ENCODE measurements at regions not wholly inside any gene's neighbourhood (a gene's known extent, or its start where the extent isn't known, plus 50 kb on each side); places are given as distances from the start of the nearest gene placed in this dataset.
"Not testable (repeated sequence)": the region's sequence is repeated elsewhere in the genome, so short reads cannot be mapped to it uniquely, and the experiment has no call there.

DNA sequence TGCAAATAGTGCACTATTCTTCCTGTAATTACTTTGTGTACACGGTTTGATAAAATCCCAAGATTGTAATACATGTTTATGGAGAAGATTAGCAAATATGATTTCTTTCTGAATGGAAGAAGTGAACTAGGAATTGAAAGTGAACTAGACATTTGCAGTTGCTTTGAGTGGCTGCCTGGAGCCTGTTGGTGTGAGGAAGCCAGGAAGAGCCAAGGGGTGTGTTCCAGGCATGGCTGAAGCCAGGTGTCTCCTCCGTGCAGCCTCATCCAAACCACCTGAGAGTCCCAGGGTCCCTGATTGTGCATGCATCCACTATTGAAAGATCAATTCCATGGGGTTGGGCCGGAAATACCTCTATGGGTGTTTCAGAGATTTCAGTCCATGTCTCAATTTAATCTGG lies 253.1 kb upstream of the SHH start:
- DNase-seq (ENCODE audit: low read depth) = no peak

DNA sequence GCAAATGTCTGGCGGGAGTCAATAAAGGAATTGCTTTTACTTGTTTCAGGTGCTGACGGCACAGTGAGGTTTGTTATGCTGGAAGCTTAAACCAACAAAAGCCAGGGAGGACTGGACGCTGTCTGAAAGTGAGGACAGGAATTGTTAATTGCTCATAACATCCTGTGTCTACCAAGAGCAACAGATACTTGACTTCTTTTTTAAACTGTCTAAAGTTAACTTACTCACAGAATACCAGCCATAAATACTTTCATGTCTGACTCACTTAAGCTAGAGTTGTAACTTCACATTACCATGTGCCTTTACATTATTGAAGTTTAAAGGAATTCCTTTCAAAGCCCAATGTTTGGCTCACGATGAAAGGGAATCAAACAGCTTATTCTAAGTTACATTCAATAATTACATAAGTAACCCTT lies 252.7 kb upstream of the SHH start:
- DNase-seq (ENCODE audit: low read depth) = no peak

DNA sequence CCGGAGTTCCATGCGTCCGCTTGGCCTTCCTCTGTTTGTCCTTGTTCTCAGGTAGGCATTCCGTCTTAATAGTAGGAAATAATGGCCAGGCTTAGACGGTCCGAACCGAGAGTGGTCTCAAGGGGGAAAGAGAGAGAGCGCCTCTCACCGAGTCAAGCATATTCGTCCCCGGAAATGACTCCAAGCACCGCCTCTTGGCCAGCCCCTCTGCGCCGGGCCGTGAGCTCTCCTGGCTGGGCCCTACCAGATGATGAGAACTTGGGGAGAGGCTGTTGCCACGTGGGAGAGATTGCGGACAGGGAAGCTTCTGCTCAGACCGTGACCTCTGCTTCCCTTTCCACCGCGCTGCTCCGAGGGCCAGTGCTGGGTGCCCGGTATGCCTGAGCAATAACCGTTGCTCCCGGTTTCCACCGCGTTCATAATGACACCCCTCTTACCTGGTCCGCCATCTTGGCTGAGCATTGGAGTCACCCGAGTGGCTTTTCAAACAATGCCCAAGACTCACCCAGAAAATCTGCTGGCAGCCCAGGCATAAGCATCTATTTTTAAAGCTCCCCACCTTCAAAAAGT lies 251.1 kb upstream of the SHH start:
- DNase-seq (ENCODE audit: low read depth) = no peak

DNA sequence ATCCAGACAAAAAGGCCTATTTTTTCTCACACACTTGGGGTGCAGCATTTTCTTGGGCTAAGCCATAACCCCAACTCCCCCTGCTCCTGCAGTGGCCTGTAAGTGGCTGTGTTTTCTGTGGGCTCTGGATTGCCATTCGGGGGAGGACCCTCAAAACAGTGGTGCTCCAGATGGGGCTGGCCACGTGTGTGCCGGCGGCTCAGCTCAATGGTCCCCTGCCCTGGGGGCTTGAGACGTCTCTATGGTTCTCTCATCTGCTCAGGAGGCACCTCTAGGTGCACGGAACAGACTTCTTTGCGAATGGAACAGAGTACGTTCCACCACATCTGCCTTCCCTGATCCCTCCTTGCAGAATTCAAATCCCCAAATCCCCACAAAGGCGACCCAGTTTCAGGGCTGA lies 250.0 kb upstream of the SHH start:
- DNase-seq (ENCODE audit: low read depth) = no peak

DNA sequence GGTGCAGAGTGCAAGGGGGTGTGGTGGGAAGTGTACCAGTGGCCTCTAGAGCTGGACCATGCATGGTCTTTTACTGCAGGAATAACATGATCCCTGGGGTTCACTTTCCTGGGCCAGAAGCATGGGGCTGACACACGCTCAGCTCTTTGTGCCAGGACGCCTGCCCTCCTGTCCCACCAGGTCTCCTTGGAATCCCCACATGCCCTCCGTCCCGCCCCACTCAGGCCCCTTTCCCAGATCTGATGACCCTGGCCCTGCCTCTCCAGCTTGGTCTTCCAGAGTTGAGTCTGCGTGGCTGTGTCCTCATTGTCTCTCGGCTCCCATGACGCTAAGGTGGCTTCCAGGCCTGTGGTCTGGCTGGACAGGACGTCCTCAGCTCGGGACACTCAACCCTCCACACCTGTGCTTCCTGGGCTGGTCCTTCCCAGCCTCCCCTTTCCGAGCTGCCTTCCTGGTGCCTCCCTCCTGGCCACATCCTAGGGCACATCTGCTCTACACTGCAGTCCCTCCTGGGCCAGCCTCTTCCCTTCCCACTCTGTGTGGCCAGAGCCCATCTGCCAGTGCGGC lies 249.5 kb upstream of the SHH start:
- DNase-seq (ENCODE audit: low read depth) = no peak

DNA sequence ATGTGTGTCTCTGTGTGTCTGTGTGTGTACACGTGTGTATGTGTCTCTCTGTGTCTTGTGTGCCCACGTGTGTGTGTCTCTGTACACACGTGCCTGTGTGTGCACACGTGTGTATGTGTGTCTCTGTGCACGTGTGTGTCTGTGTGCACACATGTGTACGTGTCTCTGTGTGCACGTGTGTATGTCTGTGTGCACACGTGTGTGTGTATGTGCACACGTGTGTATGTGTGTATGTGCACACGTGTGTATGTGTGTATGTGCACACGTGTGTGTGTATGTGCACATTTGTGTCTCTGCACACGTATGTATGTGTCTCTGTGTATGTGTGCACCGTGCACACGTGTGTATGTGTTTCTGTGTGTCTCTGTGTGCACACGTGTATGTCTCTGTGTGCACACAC lies 248.7 kb upstream of the SHH start:
- no peak for DNase-seq (ENCODE audit: low read depth)

DNA sequence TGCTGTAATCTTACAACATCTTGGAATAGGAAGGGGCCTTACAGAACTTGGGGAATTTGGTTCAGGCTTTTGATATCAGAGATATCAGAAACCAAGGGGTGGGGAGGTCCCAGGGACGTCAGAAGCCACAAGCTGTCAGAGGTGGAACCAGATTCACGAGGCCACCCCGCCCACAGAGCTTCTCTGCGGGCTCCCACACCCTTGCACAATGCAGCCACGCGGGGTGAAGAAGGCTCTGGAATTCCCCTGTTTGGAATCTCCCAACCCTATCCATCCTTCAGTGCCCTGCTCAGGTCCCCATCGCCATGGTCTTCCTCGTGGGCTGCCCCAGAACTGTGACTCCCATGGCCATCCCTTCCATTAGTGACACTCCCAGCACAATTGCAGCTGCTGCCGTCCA lies 247.1 kb upstream of the SHH start:
- DNase-seq (ENCODE audit: low read depth) = no peak

DNA sequence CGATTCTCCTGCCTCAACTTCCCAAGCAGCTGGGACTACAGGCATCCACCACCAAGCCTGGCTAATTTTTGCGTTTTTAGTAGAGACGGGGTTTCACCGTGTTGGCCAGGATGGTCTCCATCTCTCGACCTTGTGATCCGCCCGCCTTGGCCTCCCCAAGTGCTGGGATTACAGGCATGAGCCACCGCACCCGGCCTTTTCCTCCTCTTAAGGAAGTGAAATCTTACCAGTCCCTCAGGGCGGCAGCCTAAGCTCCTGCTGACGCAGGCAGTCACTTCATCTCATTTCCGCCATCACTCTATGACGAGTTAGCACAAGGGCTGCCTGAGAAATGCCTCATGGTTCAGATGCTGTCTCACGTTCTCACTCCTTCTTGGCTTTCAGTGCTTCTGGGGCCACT lies 246.0 kb upstream of the SHH start:
- DNase-seq (ENCODE audit: low read depth) = no peak

DNA sequence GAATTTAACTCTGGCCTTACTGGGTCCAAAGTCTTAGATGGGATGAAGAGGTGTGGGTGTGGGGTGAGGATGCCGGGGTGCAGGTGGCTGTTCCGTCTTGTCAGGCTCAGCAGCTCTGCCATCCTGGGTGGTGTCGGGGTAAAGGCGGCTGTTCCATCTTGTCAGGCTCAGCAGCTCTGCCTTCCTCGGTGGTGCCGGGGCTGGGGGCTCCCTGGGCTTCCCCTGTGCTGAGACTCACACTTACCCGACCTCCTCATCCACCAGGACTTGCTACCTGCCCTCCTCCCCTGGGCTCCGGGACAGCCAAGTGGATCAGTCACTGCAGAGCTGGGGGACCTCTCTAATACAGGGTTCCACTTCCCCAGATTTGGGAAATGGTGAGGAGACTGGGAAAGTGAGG lies 244.3 kb upstream of the SHH start:
- DNase-seq (ENCODE audit: low read depth) = no peak

DNA sequence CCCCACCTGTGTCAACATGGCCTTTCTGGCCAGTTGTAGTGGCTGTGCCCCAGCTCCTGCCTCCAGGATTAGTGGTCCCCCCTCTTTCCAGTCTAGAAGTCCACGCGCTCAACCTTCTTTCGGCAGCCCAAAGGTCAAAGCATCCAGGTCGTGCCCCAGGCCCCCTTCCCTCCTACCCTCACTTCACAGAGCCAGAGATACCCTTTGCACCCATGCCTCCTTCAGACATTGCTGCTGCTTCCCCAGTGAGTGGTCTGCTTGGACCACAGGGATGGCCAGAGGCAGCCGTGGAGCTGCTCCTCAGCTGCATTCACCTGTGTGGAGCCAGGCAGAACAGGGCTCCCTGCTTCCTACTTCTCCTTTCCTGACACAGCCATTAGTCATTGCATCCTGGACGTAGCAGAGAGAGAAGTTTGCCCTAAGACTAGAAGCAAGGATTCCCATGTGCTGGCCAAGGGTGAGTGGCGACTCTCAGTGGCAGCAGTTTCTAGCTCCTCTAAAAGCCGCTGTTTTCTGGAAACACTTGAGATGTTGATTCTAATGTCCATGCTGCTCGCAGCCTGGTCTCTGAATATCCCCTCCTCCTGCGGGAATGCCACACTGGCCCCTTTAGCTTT lies 243.1 kb upstream of the SHH start:
- no peak for DNase-seq (ENCODE audit: low read depth)

DNA sequence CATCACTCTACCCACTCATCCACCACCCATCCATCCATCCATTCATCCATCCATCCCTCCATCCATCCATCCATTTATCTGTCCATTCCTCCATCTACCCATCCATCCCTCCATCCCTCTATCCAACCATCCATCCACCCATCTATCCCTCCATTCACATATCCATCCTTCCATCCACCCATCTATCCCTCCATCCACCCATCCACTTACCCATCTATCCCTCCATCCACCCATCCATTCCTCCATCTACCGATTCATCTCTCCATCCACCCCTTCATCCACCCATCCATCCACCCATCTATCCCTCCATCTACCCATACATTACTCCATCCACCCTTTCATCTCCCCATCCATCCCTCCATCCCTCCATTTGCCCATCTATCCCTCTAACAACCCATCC lies 239.6 kb upstream of the SHH start:
- no peak for DNase-seq (ENCODE audit: low read depth)

DNA sequence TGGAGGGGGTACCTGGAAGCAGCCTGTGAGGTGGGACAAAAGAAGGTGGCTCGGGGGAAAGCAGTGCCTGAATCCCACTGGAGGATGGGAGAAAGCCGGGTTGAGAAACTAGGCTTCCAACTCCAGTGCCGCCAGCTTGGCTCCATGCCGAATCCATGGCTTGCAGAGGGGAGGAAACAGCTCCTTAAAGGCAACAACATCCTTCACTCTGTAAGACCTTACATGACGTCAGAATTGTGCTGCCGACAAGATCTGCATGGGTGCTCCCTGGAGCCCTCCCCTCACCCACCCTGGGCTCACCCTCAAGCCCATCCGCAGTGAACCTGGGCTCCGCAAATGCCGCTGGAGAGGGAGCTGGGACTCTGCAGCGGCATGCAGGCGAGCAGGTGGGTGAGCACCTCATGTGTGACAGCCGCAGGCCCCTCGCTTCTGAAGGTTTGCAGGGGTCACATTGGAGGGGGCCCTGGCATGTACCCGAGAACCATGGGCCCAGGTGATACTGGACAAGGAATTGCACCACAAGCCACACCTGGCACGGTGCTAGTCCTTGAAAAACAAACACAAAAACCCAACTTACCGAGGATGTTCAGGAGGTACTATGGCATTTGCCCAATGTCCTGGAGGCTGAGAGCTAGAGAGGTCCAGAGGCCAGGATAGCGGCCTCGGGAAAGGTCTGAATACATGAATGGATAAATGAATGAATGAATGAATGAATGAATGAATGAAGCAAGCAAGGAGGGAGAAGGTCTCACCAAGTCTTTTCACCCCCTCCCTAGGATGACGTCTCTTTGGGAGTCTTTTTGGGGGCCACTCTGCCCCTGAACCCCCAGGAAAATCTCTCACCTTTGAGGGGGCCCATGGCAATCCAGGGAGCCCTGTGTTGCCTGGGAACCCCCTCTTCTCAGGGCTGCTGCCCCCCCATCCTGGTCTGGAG lies 238.6 kb upstream of the SHH start:
- DNase-seq (ENCODE audit: low read depth) = no peak

DNA sequence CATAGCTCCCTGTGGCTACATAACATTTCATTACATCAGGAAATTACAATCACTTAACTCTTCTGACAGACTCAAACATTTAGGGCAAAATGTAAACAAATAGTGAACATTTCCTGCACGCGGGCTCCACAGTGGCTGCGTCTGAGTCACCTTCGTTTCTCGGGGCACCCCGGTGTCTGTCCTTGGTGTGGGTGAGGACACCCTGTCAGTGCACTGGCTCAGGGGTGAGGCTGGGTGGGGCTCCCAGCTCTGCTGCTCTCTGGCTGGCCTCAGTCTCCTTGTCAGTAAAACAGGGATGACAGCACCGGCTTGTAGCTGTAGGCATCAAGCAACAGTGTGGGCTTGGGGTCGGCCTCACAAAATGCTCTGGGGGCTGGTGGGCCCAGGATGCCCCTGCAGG lies 237.1 kb upstream of the SHH start:
- no peak for DNase-seq (ENCODE audit: low read depth)

DNA sequence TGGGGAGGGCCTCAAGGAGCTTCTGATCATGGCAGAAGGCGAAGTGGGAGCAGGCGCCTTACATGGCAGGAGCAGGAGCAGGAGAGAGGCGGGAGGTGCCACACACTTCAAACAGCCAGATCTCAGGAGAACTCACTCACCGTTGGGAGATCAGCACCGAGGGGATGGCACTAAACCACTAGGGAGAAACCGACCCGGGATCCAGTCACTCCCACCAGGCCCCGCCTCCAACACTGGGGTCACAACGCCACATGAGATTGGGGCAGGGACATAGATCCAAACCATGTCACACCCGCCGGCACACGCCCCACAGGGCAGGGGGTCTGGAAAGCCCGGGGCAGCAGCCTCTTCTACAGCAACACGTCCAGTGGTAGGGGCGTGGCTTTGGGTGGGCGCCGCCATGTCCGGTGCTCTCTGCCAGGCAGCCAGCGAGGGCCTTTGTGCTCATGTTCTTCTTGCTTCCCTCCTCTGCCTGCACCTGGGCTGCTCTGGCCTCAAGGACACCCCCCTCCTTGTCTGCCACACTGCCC lies 233.8 kb upstream of the SHH start:
- no peak for DNase-seq (ENCODE audit: low read depth)

DNA sequence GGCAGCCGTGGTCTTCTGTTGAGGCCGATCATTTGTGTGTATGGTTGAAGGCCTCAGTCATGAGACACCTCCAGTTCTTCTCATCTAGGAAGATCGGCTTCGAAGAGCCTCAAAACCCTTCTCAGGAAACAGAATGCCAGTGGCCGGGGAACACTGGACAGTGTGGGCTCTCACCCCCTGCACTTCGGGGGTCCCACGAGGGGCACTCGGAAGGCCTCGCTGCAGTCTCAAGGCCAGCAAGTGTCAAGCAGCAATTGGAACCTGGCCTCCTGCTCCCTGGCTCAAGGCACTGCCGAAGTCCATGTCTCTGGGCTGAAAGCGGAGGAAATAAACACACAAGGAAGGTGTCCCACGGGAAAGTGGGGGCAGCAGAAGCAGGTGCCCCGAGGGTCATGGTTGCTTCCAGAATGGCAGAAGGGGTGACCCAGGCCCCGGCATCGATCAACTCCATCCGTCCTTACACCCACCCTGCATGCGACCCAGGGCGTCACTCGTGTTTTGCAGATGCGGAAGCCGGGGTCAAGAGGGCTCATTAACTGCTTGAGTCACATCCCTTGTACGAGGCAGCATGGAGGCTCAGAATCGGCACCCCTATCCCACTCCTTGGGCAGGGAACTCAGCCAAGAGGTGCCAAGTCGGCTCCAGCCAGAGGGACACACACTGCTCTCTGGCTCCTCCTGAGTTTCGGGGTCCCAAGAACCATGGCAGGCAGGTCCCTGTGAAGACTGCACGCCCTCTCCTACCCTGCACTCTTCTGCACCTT lies 231.3 kb upstream of the SHH start:
- DNase-seq (ENCODE audit: low read depth) = no peak

DNA sequence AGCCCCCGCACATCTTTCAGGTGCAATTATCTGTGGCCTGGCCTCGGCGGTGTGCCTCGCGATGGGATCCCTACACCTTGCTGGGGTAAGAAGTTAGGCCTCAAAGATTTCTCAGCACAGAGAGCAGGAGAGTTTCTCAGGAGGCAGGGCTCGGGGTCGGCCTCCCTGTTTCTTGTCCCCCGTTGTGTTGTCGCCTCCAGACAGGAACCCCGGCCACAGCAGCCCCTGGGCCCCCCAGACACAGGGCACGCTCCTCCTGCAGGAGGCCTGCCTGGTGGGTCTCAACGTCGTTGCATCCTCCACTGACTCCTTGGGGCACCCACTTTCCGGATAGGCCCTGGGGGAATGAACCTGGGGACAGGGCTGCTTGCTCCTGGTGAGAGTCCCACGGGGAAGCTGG lies 229.1 kb upstream of the SHH start:
- DNase-seq (ENCODE audit: low read depth) = no peak

DNA sequence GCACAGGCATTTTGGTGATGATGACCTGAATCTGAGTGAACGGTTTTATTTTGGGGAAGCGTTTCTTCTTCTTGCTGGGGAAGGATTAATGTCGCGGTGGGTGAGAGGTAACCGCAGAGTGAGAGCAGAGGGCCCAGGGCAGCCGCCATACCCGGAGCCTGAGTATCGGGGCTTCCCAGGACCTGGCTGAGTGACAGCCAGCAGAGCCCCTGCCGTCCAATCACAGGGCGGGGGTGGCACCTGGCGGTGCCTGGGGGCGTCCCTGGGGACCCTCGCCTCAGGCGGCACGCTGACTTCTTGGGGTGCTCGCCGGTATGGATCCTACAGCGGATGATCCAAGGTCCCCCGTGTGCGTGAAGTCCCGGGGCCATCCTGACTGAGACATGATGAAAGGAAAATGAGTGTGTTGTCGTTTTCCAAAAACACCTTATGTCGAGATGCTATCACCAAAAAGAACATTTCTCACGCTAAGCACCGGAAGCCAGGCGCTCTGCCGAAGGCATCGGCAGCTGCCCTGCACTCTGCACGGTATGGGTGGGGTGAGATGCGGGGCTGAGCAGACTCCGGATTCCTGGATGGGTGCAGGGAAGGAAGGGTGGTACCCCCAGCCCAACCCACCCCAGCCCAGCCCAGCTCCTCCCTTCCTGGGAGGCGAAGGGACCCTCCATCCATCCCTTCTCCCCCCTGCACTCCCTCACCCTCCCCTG lies 227.9 kb upstream of the SHH start:
- DNase-seq (ENCODE audit: low read depth) = no peak

DNA sequence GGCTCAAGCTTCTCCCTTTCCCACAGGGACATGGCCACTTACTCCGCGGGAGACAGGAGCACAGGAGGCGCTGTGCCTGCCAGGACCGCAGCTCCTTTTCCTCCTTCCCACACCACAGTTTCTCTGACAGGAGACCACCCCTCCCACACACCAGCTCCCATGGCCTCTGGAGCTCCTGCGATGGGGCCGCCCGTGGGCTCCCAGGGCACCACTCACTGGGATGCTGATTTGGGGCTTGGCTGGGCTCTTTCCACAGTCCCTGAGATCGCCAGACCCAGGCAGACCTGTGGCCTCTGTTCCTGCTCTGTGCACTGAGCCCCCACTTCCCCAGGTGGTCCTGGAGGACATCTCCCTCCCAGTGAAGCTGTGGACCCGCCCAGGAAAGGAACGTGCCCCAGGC lies 226.9 kb upstream of the SHH start:
- DNase-seq (ENCODE audit: low read depth) = no peak

DNA sequence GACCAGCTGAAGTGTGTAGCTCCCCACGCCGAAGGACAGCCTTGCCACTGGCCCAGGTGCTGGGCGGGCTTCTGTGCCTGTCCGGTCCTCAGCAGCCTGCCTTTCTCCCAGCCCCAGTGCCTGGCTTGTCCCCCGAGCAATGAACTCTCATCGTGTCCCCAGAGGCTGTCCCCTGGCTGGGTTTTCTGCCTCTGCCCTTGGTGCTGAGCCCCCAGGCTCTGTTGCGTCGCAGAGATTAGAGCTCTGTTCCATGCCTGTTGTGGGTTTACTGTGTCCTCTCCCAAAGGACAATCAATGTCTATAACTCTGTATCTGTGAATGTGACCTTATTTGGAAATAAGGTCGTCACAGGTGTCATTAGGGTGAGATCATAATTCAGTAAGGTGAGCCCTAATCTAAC lies 226.1 kb upstream of the SHH start:
- no peak for DNase-seq (ENCODE audit: low read depth)

DNA sequence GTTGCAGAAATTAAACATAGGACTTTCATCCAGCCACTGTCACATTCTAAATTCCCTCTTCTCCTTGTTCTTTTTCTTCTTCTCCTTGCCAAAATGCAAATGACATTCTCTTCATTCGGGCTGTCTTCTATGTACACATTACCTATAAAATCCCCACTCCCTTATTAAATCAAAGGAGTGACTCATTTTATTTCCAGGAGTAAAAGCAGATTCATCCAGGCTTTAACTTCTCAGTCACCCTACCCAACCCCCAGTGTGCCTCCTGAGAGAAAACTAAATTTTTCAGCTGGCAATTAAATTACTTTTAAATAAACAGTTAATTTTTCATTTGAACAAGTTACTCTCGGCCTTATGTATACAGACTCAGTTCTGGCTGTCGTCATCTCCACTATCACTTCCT lies 223.9 kb upstream of the SHH start:
- DNase-seq (ENCODE audit: low read depth) = no peak

DNA sequence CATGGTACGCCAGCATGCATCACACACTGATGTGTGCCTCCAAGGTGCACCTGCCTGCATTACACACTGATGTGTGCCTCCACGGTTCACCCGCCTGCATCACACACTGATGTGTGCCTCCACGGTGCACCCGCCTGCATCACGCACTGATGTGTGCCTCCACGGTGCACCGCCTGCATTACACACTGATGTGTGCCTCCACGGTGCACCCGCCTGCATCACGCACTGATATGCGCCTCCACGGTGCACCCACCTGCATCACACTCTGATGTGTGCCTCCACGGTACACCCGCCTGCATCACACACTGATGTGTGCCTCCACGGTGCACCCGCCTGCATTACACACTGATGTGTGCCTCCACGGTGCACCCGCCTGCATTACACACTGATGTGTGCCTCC lies 223.1 kb upstream of the SHH start:
- not testable (repeated sequence) for DNase-seq (ENCODE audit: low read depth)

All from GM04503 (cell line).